ENCODE measurements at regions not wholly inside any gene's neighbourhood (a gene's known extent, or its start where the extent isn't known, plus 50 kb on each side); places are given as distances from the start of the nearest gene placed in this dataset.
"Not testable (repeated sequence)": the region's sequence is repeated elsewhere in the genome, so short reads cannot be mapped to it uniquely, and the experiment has no call there.

DNA sequence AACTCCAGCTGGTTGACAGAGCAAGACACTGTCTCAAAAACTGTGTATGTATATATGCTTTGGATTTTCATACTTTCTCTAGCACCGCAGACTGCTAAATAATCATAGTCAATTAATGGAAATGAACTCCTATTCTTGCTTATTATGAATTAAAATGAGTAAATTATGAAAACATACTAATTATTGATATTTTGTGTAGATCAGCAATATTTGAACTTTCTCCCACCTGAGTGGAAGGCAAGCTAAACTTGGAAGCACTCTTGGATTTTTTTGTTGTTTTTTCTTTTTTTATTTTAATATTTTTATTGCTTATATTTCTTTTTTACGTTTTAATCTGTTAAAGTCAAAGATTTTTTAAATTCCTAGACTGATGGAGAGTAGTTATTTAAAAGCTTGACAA is 201.7 kb downstream of the CDRT15L2 start:
- no peaks in the 10 kb centered on the region for H3K9me3 ChIP-seq (ENCODE audit: control insufficient read depth, low read depth, low read length)
- no peak overlapping the region for H3K27ac ChIP-seq (ENCODE audit: insufficient read length, low read depth, low read length)
- Mint-ChIP-seq H3K4me1 (peaks cover 0 to 3% of the 10 kb centered on the region in 2 experiments; a peak in 1 of 4 replicates), H3K36me3 (ENCODE audit: insufficient read depth in 1 of 3, low read depth in 3 of 3) (no peaks in the 10 kb centered on the region), H3K27me3 (ENCODE audit: low read depth) (peaks cover 1% of the 10 kb centered on the region; the same call in 1 of the 2 replicates), H3K9me3 (no peaks in the 10 kb centered on the region), H3K4me3 (no peak overlapping the region), H3K27ac (no peak overlapping the region)
- no peaks in the 10 kb centered on the region for H3K79me1 ChIP-seq (ENCODE audit: insufficient read depth, low read depth, low read length, poor library complexity, severe bottlenecking)
- no peak overlapping the region for H2AK5ac ChIP-seq (ENCODE audit: insufficient read length, low read length)
- WGBS (ENCODE audit: extremely low coverage, insufficient read length, low lambda C conversion rate) = no CpG with 5 or more reads among the region's 2 CpGs
- no peaks in the 10 kb centered on the region for H3K27me3 ChIP-seq (ENCODE audit: insufficient read depth, low read length)
- no peak overlapping the region for H3K18ac ChIP-seq (ENCODE audit: insufficient read length, low read depth, low read length)
- no peak overlapping the region for H3K4ac ChIP-seq (ENCODE audit: low read depth, low read length)
- no peak overlapping the region for H3K9ac ChIP-seq (ENCODE audit: extremely low read depth, insufficient read length, low read length)
- no peak for DNase-seq
- no peak overlapping the region for H2BK15ac ChIP-seq (ENCODE audit: low read depth, low read length)
- no peak overlapping the region for H4K8ac ChIP-seq (replicated peaks; ENCODE audit: insufficient read length, low read depth, low read length)
- no peak overlapping the region for H3K56ac ChIP-seq (ENCODE audit: insufficient read length, low read depth, low read length)
- no peak overlapping the region for H3T11ph ChIP-seq (ENCODE audit: low read length)
- H3K4me2 ChIP-seq (ENCODE audit: insufficient read depth, insufficient read length, low read length) = no peak overlapping the region
- H4K91ac ChIP-seq (ENCODE audit: insufficient read length, low read depth, low read length) = no peak overlapping the region
- TF ChIP-seq, protein P1, sequence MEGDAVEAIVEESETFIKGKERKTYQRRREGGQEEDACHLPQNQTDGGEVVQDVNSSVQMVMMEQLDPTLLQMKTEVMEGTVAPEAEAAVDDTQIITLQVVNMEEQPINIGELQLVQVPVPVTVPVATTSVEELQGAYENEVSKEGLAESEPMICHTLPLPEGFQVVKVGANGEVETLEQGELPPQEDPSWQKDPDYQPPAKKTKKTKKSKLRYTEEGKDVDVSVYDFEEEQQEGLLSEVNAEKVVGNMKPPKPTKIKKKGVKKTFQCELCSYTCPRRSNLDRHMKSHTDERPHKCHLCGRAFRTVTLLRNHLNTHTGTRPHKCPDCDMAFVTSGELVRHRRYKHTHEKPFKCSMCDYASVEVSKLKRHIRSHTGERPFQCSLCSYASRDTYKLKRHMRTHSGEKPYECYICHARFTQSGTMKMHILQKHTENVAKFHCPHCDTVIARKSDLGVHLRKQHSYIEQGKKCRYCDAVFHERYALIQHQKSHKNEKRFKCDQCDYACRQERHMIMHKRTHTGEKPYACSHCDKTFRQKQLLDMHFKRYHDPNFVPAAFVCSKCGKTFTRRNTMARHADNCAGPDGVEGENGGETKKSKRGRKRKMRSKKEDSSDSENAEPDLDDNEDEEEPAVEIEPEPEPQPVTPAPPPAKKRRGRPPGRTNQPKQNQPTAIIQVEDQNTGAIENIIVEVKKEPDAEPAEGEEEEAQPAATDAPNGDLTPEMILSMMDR (conservative IDR thresholded peaks at IDR 0.05) = no peak
- H4K5ac ChIP-seq (ENCODE audit: insufficient read length, low read depth, low read length) = no peak overlapping the region
- no peak overlapping the region for H3K14ac ChIP-seq (ENCODE audit: insufficient read depth, low read length)
- H2BK12ac ChIP-seq (ENCODE audit: insufficient read length, low read depth, low read length) = no peak overlapping the region
- no peak overlapping the region for H2BK20ac ChIP-seq (ENCODE audit: low read depth, low read length, poor library complexity, severe bottlenecking)
- H2BK120ac ChIP-seq (ENCODE audit: low read depth, low read length, poor library complexity, severe bottlenecking) = no peak overlapping the region
- no peaks in the 10 kb centered on the region for H4K20me1 ChIP-seq (ENCODE audit: control insufficient read depth, insufficient read depth, insufficient read length)
- no peaks in the 10 kb centered on the region for H3K79me2 ChIP-seq (ENCODE audit: insufficient read depth, low read length)
- H3K23ac ChIP-seq (ENCODE audit: insufficient read length, low read depth, low read length) = no peak overlapping the region
- no peaks in the 10 kb centered on the region for H3K23me2 ChIP-seq (ENCODE audit: insufficient read length, low read depth, low read length, poor library complexity, severe bottlenecking)
- H2BK5ac ChIP-seq (ENCODE audit: insufficient read length, low read length) = no peak overlapping the region
- H2AFZ ChIP-seq (ENCODE audit: low read length) = no peak overlapping the region
- H3K4me1 ChIP-seq (ENCODE audit: insufficient read depth, low read length) = no peaks in the 10 kb centered on the region

DNA sequence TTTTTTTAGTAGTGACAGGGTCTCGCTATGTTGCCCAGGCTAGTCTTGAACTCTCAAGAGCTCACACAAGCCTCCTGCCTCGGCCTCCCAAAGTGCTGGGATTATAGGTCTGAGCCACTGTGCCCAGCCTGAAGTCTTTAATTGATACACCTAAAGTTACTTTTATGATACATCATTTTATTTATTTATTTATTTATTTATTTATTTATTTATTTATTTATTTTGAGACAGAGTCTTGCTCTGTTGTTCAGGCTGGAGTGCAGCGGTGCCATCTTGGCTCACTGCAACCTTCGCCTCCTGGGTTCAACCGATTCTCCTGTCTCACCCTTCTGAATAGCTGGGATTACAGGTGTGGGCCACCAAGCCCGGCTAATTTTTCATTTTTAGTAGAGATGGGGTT is 202.3 kb downstream of the CDRT15L2 start:
- not testable (repeated sequence) for H3K27ac Mint-ChIP-seq; H3K79me1 ChIP-seq (ENCODE audit: insufficient read depth, low read depth, low read length, poor library complexity, severe bottlenecking); H3K79me2 ChIP-seq (ENCODE audit: insufficient read depth, low read length)

More for the DNA sequence above, 202.3 kb downstream of the CDRT15L2 start:
- H2AK5ac ChIP-seq (ENCODE audit: insufficient read length, low read length); H3K14ac ChIP-seq (ENCODE audit: insufficient read depth, low read length); H3K27me3 Mint-ChIP-seq (ENCODE audit: low read depth); H3K27me3 ChIP-seq (ENCODE audit: insufficient read depth, low read length); H3K18ac ChIP-seq (ENCODE audit: insufficient read length, low read depth, low read length); H3K56ac ChIP-seq (ENCODE audit: insufficient read length, low read depth, low read length); H3K36me3 Mint-ChIP-seq (ENCODE audit: insufficient read depth in 1 of 3, low read depth in 3 of 3); H3K4me2 ChIP-seq (ENCODE audit: insufficient read depth, insufficient read length, low read length); H3K4me3 Mint-ChIP-seq; H3K9me3 ChIP-seq (ENCODE audit: control insufficient read depth, low read depth, low read length); H2BK20ac ChIP-seq (ENCODE audit: low read depth, low read length, poor library complexity, severe bottlenecking); H2AFZ ChIP-seq (ENCODE audit: low read length); H4K91ac ChIP-seq (ENCODE audit: insufficient read length, low read depth, low read length); H2BK5ac ChIP-seq (ENCODE audit: insufficient read length, low read length); H3T11ph ChIP-seq (ENCODE audit: low read length); H2BK12ac ChIP-seq (ENCODE audit: insufficient read length, low read depth, low read length); H4K20me1 ChIP-seq (ENCODE audit: control insufficient read depth, insufficient read depth, insufficient read length); H3K27ac ChIP-seq (ENCODE audit: insufficient read length, low read depth, low read length); H2BK15ac ChIP-seq (ENCODE audit: low read depth, low read length); H3K4me1 Mint-ChIP-seq; H2BK120ac ChIP-seq (ENCODE audit: low read depth, low read length, poor library complexity, severe bottlenecking); H3K23ac ChIP-seq (ENCODE audit: insufficient read length, low read depth, low read length); H3K9me3 Mint-ChIP-seq; H3K23me2 ChIP-seq (ENCODE audit: insufficient read length, low read depth, low read length, poor library complexity, severe bottlenecking); DNase-seq; H4K5ac ChIP-seq (ENCODE audit: insufficient read length, low read depth, low read length); H3K9ac ChIP-seq (ENCODE audit: extremely low read depth, insufficient read length, low read length); H4K8ac ChIP-seq (replicated peaks; ENCODE audit: insufficient read length, low read depth, low read length); H3K4me1 ChIP-seq (ENCODE audit: insufficient read depth, low read length); H3K4ac ChIP-seq (ENCODE audit: low read depth, low read length): not testable (repeated sequence)
- no CpG with 5 or more reads among the region's 6 CpGs for WGBS (ENCODE audit: extremely low coverage, insufficient read length, low lambda C conversion rate)

Data from H9 (cell line).